Neuronal stem cell (in vitro differentiated cells): ENCODE measurements at regions not wholly inside any gene's neighbourhood (a gene's known extent, or its start where the extent isn't known, plus 50 kb on each side); places are given as distances from the start of the nearest gene placed in this dataset.

ENCODE experiments used
- DNase-seq: peaks from one replicate; pipeline ENCODE4 v3.0.0-alpha.2; 2013; ENCODE audit warnings: low spot score
- H2AFZ ChIP-seq: one replicate; pipeline ENCODE4 v1.6.1; 2013; ENCODE audit warnings: mild to moderate bottlenecking, low read length, inconsistent platforms
- H2AK5ac ChIP-seq: 2 replicates; pipeline ENCODE4 v1.6.1; 2013; ENCODE audit warnings: low read depth, mild to moderate bottlenecking, inconsistent platforms, low read length, moderate library complexity, mixed read lengths
- H2BK120ac ChIP-seq: 2 replicates; pipeline ENCODE4 v1.6.1; 2013; ENCODE audit warnings: low read depth, mild to moderate bottlenecking, inconsistent platforms, low read length, moderate library complexity, mixed read lengths
- H2BK12ac ChIP-seq: one replicate; pipeline ENCODE4 v1.6.1; 2013; ENCODE audit warnings: low read length, inconsistent platforms
- H2BK15ac ChIP-seq: 2 replicates; pipeline ENCODE4 v1.6.1; 2013; ENCODE audit warnings: mild to moderate bottlenecking, low read length, inconsistent platforms, mixed read lengths
- H2BK5ac ChIP-seq: one replicate; pipeline ENCODE4 v1.6.1; 2013; ENCODE audit warnings: inconsistent platforms, mild to moderate bottlenecking, low read length, moderate library complexity
- H3K14ac ChIP-seq: one replicate; pipeline ENCODE4 v1.6.1; 2013; ENCODE audit warnings: low read length, inconsistent platforms
- H3K18ac ChIP-seq: 2 replicates; pipeline ENCODE4 v1.6.1; 2013; ENCODE audit warnings: low read length, inconsistent platforms
- H3K23ac ChIP-seq: 2 replicates; pipeline ENCODE4 v1.6.1; 2013; ENCODE audit warnings: low read depth, mild to moderate bottlenecking, mixed read lengths, low read length, inconsistent platforms; ENCODE audit not compliant: poor library complexity
- H3K27ac ChIP-seq: replicated peaks from 3 replicates; pipeline ENCODE4 v1.5.1; 2013; ENCODE audit warnings: low read length, inconsistent platforms
- H3K27me3 ChIP-seq, 3 experiments: 2 replicates each; pipeline ENCODE4 v1.6.1; 2013; ENCODE audit warnings: low read length in 3 of 3, mild to moderate bottlenecking in 2 of 3, inconsistent platforms in 1 of 3, low read depth in 1 of 3, mixed read lengths in 1 of 3, moderate library complexity in 1 of 3; ENCODE audit not compliant: control insufficient read depth in 3 of 3, insufficient read depth in 3 of 3
- H3K36me3 ChIP-seq, 2 donors: replicated peaks in 1 of 2; 2 replicates each; pipeline ENCODE4 v1.6.1; 2013; ENCODE audit warnings: low read length in 2 of 2; ENCODE audit not compliant: control insufficient read depth in 2 of 2, insufficient read depth in 2 of 2
- H3K4ac ChIP-seq: 2 replicates; pipeline ENCODE4 v1.6.1; 2013; ENCODE audit warnings: inconsistent platforms, mild to moderate bottlenecking, low read length, moderate library complexity
- H3K4me1 ChIP-seq, 2 donors: 1 replicate in 1 of 2; 2 replicates in 1 of 2; pipeline ENCODE4 v1.6.1; 2013; ENCODE audit warnings: low read length in 2 of 2, low read depth in 1 of 2; ENCODE audit not compliant: control insufficient read depth in 2 of 2, insufficient read depth in 1 of 2
- H3K4me2 ChIP-seq: one replicate; pipeline ENCODE4 v1.6.1; 2013; ENCODE audit warnings: mild to moderate bottlenecking, low read length, inconsistent platforms; ENCODE audit not compliant: insufficient read depth, poor library complexity, severe bottlenecking
- H3K4me3 ChIP-seq, 2 donors: 2 replicates each; pipeline ENCODE4 v1.5.1; 2013; ENCODE audit warnings: low read length in 2 of 2, mild to moderate bottlenecking in 2 of 2, inconsistent platforms in 1 of 2, moderate library complexity in 1 of 2
- H3K79me1 ChIP-seq: one replicate; pipeline ENCODE4 v1.6.1; 2013; ENCODE audit warnings: low read depth, mild to moderate bottlenecking, inconsistent platforms, low read length, moderate library complexity
- H3K9ac ChIP-seq: one replicate; pipeline ENCODE4 v1.6.1; 2013; ENCODE audit warnings: mild to moderate bottlenecking, low read depth, low read length, inconsistent platforms; ENCODE audit not compliant: poor library complexity
- H3K9me3 ChIP-seq, 2 donors: replicated peaks in 1 of 2; 2 replicates each; pipeline versions ENCODE3 to v1.6.1; 2013; ENCODE audit warnings: low read length in 2 of 2, mild to moderate bottlenecking in 2 of 2, inconsistent platforms in 1 of 2, low read depth in 1 of 2, mixed read lengths in 1 of 2, moderate library complexity in 1 of 2; ENCODE audit not compliant: control insufficient read depth in 2 of 2, insufficient read depth in 1 of 2
- H4K8ac ChIP-seq: one replicate; pipeline ENCODE4 v1.6.1; 2013; ENCODE audit warnings: low read depth, mild to moderate bottlenecking, inconsistent platforms, low read length, moderate library complexity
- H4K91ac ChIP-seq: one replicate; pipeline ENCODE4 v1.6.1; 2013; ENCODE audit warnings: low read length, low read depth, mild to moderate bottlenecking, inconsistent platforms; ENCODE audit not compliant: poor library complexity
- WGBS, 2 donors: extraction: QIAGEN DNeasy Blood & Tissue Kit; methylation state at CpG; one replicate each; pipeline ENCODE4 v1.1.7; 2013; ENCODE audit warnings: missing lambda C conversion rate in 2 of 2, mixed read lengths in 1 of 2; ENCODE audit not compliant: insufficient read length in 2 of 2, insufficient replicate concordance in 1 of 2; ENCODE audit errors: extremely low coverage in 2 of 2; 5-methylcytosine and 5-hydroxymethylcytosine counted together

- Histone ChIP-seq H3K18ac (no peak overlapping the region), H3K14ac (no peak overlapping the region), H3K4me1 (peaks cover 0 to 1% of the 10 kb centered on the region in 2 donors), H3K27ac (no peak overlapping the region), H4K8ac (no peak overlapping the region), H4K91ac (no peak overlapping the region), H3K23ac (no peak overlapping the region), H2BK5ac (no peak overlapping the region), H3K4ac (no peak overlapping the region), H2BK15ac (no peak overlapping the region), H2BK12ac (no peak overlapping the region), H3K9me3 (no peaks in the 10 kb centered on the region), H2AK5ac (no peak overlapping the region), H3K27me3 (no peaks in the 10 kb centered on the region), H3K9ac (no peak overlapping the region), H3K36me3 (no peaks in the 10 kb centered on the region), H2AFZ (no peak overlapping the region), H3K79me1 (no peaks in the 10 kb centered on the region), H3K4me2 (no peak overlapping the region), H2BK120ac (no peak overlapping the region), H3K4me3 (no peak overlapping the region)
- WGBS, 2 donors = no CpG with 5 or more reads among the region's 2 CpGs
- no peak for DNase-seq
Measured at GRCh38 chr15:47500842-47501241, 216.5 kb upstream of the SEMA6D start.

GRCh38 chr15:47502041-47502440, 215.3 kb upstream of the SEMA6D start:
- Histone ChIP-seq H3K27ac (no peak overlapping the region), H2BK15ac (no peak overlapping the region), H3K27me3 (no peaks in the 10 kb centered on the region), H3K18ac (no peak overlapping the region), H3K4me1 (peaks cover 0 to 1% of the 10 kb centered on the region in 2 donors), H2AFZ (no peak overlapping the region), H2BK5ac (no peak overlapping the region), H3K79me1 (no peaks in the 10 kb centered on the region), H3K14ac (no peak overlapping the region), H3K9ac (no peak overlapping the region), H3K23ac (no peak overlapping the region), H3K9me3 (no peaks in the 10 kb centered on the region), H2BK12ac (no peak overlapping the region), H2BK120ac (no peak overlapping the region), H4K8ac (no peak overlapping the region), H3K4ac (no peak overlapping the region), H3K36me3 (no peaks in the 10 kb centered on the region), H3K4me2 (no peak overlapping the region), H4K91ac (no peak overlapping the region), H2AK5ac (no peak overlapping the region), H3K4me3 (no peak overlapping the region)
- WGBS, 2 donors = no CpG with 5 or more reads among the region's 6 CpGs
- no peak for DNase-seq

DNA sequence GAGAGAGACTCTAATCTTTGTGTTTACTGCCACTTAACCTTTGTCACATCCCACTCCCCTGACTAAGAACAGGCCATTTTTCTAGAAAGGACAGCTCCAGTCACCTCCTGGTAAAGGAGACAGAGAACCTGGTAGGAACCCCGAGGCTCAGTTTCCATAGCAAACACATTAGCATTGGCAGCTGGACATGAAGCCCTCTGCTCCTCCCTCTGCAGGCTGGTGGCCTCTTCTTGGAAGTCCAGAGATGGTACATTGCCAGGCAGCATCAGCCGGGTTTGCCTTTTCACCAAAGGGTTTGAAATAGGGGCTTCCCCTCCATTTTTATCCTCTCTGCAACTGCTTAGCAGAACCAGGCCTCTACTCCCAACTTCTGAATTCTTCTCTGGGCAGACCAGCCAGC, 213.4 kb upstream of the SEMA6D start:
- no peak overlapping the region for H2BK120ac ChIP-seq
- no peak for DNase-seq
- no CpG with 5 or more reads among the region's 2 CpGs for WGBS, 2 donors
- H4K91ac ChIP-seq = no peak overlapping the region
- no peak overlapping the region for H3K23ac ChIP-seq
- H3K4me2 ChIP-seq = no peak overlapping the region
- peaks cover 0 to 1% of the 10 kb centered on the region in 2 donors for H3K4me1 ChIP-seq
- no peaks in the 10 kb centered on the region for H3K79me1 ChIP-seq
- H2AFZ ChIP-seq = no peak overlapping the region
- no peak overlapping the region for H2AK5ac ChIP-seq
- no peak overlapping the region for H3K4ac ChIP-seq
- no peak overlapping the region for H3K9ac ChIP-seq
- H4K8ac ChIP-seq = no peak overlapping the region
- H3K18ac ChIP-seq = no peak overlapping the region
- H3K9me3 ChIP-seq = no peaks in the 10 kb centered on the region
- no peak overlapping the region for H2BK15ac ChIP-seq
- H2BK12ac ChIP-seq = no peak overlapping the region
- H2BK5ac ChIP-seq = no peak overlapping the region
- H3K27me3 ChIP-seq = no peaks in the 10 kb centered on the region
- no peak overlapping the region for H3K27ac ChIP-seq
- no peaks in the 10 kb centered on the region for H3K36me3 ChIP-seq
- H3K4me3 ChIP-seq = no peak overlapping the region
- no peak overlapping the region for H3K14ac ChIP-seq

GRCh38 chr15:47504624-47505256, 212.6 kb upstream of the SEMA6D start:
- DNase-seq = no peak
- no peak overlapping the region for H2AFZ ChIP-seq
- H3K9me3 ChIP-seq = no peaks in the 10 kb centered on the region
- no peak overlapping the region for H3K23ac ChIP-seq
- no peak overlapping the region for H2BK5ac ChIP-seq
- H3K18ac ChIP-seq = no peak overlapping the region
- no peak overlapping the region for H2BK15ac ChIP-seq
- H2AK5ac ChIP-seq = no peak overlapping the region
- no peak overlapping the region for H3K14ac ChIP-seq
- H4K8ac ChIP-seq = no peak overlapping the region
- no peak overlapping the region for H2BK12ac ChIP-seq
- no peak overlapping the region for H3K4me2 ChIP-seq
- no peak overlapping the region for H3K27ac ChIP-seq
- no CpG with 5 or more reads among the region's 7 CpGs for WGBS, 2 donors
- H3K36me3 ChIP-seq = no peaks in the 10 kb centered on the region
- H3K27me3 ChIP-seq = no peaks in the 10 kb centered on the region
- H3K79me1 ChIP-seq = no peaks in the 10 kb centered on the region
- no peak overlapping the region for H4K91ac ChIP-seq
- no peak overlapping the region for H3K4me3 ChIP-seq
- no peak overlapping the region for H2BK120ac ChIP-seq
- H3K4me1 ChIP-seq = peaks cover 0 to 1% of the 10 kb centered on the region in 2 donors
- H3K9ac ChIP-seq = no peak overlapping the region
- H3K4ac ChIP-seq = no peak overlapping the region
